Lung (tissue), 11 donors: ENCODE measurements at regions not wholly inside any gene's neighbourhood (a gene's known extent, or its start where the extent isn't known, plus 50 kb on each side); places are given as distances from the start of the nearest gene placed in this dataset.

ENCODE experiments used
- ATAC-seq: fragments of 200-7000 bp; cut with Tn5 transposase; one replicate; pipeline ENCODE4 v1.9.1; 2020; ENCODE audit warnings: moderate number of reproducible peaks; ENCODE audit not compliant: insufficient read depth, low FRiP score
- DNase-seq, 3 donors: peaks; one replicate each; pipeline ENCODE4 v3.0.0-alpha.2; 2013 to 2017
- H3K27ac ChIP-seq, 2 donors: one replicate each; pipeline ENCODE4 v1.5.1; 2013; ENCODE audit warnings: mild to moderate bottlenecking in 2 of 2, moderate library complexity in 2 of 2, control low read depth in 1 of 2, inconsistent platforms in 1 of 2, low read depth in 1 of 2, low read length in 1 of 2
- H3K27me3 ChIP-seq, 3 donors: one replicate each; pipeline ENCODE4 v1.5.1; 2013; ENCODE audit warnings: low read length in 2 of 3; ENCODE audit not compliant: control insufficient read depth in 3 of 3, insufficient read depth in 3 of 3
- H3K36me3 ChIP-seq, 4 donors: one replicate each; pipeline ENCODE4 v1.5.1; 2013; ENCODE audit warnings: low read length in 4 of 4, mild to moderate bottlenecking in 1 of 4, moderate library complexity in 1 of 4; ENCODE audit not compliant: control insufficient read depth in 4 of 4, insufficient read depth in 4 of 4
- H3K4me1 ChIP-seq, 5 donors: one replicate each; pipeline ENCODE4 v1.5.1; 2013; ENCODE audit warnings: low read length in 5 of 5, mild to moderate bottlenecking in 2 of 5, moderate library complexity in 1 of 5; ENCODE audit not compliant: control insufficient read depth in 5 of 5, insufficient read depth in 5 of 5
- H3K4me3 ChIP-seq: one replicate; pipeline ENCODE4 v1.5.1; 2013; ENCODE audit warnings: mild to moderate bottlenecking, control low read depth, moderate library complexity
- H3K9ac ChIP-seq, 2 donors: one replicate each; pipeline ENCODE4 v1.5.1; 2013; ENCODE audit warnings: low read length in 2 of 2, control low read depth in 1 of 2; ENCODE audit not compliant: insufficient read depth in 1 of 2
- H3K9me3 ChIP-seq, 4 donors: one replicate each; pipeline ENCODE4 v1.5.1; 2013; ENCODE audit warnings: low read length in 3 of 4, mild to moderate bottlenecking in 1 of 4, moderate library complexity in 1 of 4; ENCODE audit not compliant: control insufficient read depth in 4 of 4, insufficient read depth in 3 of 4
- CTCF ChIP-seq: IDR thresholded peaks from 2 replicates; pipeline ENCODE4 v1.5.1; 2012; ENCODE audit warnings: mild to moderate bottlenecking; ENCODE audit errors: control extremely low read depth, extremely low read depth
- WGBS, 2 donors: extraction: QIAGEN DNeasy Blood & Tissue Kit; methylation state at CpG; one replicate each; pipeline ENCODE4 v1.1.7; 2013; 5-methylcytosine and 5-hydroxymethylcytosine counted together
- donor health status: control.
- donor health status: control.
- donor health status: Bipolar disorder and iron deficiency.
- donor health status: healthy.
- donor health status: DM: yes; HTN: yes; CAD: no.

- Histone ChIP-seq H3K9me3 (peaks cover 0 to 7% (median 4%) of the 10 kb centered on the region in 4 donors), H3K4me3 (no peak overlapping the region), H3K4me1 (no peaks in the 10 kb centered on the region), H3K27ac (no peak overlapping the region), H3K36me3 (no peaks in the 10 kb centered on the region), H3K27me3 (no peaks in the 10 kb centered on the region), H3K9ac (no peak overlapping the region)
- 29 to 65% methylated on average over 12 of the region's 12 CpGs for WGBS, 2 donors
- DNase-seq, result no peak
- TF ChIP-seq CTCF, result no peak
- no peak for ATAC-seq
Measured at GRCh38 chr17:77295241-77295853, 154.6 kb downstream of the SEC14L1 start.

- ATAC-seq (no peak), DNase-seq (no peak)
- H3K4me1 ChIP-seq, result no peaks in the 10 kb centered on the region
- no peaks in the 10 kb centered on the region for H3K36me3 ChIP-seq
- H3K9me3 ChIP-seq, result peaks cover 0 to 7% (median 4%) of the 10 kb centered on the region in 4 donors
- H3K27ac ChIP-seq, result no peak overlapping the region
- no peak overlapping the region for H3K4me3 ChIP-seq
- no peaks in the 10 kb centered on the region for H3K27me3 ChIP-seq
- WGBS, 2 donors, result 98% methylated on average over 6 of the region's 6 CpGs
- H3K9ac ChIP-seq, result no peak overlapping the region
- TF ChIP-seq CTCF, result no peak
Measured at GRCh38 chr17:77296769-77297409, 156.1 kb downstream of the SEC14L1 start.

DNA sequence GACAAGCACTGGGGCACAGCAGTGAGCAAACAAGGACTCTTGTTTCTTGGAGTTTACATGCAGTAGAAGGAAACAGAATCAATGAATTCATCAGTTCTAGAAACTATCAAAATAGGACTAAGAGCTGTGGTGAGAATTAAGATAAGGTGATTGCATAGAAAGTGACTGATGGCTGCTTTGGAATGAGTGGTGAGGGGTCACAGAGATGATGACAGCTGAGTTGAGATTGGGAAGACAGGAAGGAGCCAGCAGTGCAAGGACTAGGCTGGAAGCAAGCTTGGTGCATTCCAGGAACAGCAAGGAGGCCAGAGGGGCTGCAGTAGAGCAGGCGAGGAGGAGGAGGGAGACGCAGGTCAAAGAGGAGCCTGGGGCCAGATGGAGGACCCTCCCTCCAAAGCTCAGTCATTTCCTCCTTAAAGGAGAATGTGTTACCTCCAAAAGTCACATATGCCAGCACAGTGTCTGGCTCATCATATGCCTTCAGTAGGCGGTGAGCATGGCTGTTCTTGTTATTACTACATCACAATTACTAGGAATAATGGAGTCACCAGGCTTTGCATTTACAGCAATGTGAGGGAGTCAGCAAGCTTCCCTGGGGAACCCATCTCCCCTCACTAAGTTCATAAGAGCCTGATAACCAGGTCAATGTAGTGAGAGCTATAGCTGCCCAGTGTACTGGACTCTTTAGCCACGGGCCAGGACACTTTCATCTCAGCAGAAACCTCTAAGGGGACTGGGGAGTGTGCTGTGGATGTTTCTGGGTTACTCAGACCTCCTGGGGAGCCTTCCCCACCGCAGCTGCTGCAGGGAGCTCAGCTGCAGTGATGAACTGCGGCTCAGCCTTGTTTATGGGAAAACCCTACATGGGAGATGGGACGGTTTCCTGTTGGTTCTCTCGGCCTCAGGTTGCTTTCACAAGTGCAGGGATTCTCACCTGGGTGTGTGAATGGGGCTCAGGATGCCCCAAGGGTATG is 157.2 kb downstream of the SEC14L1 start:
- DNase-seq, result no peak
- Histone ChIP-seq H3K4me3 (no peak overlapping the region), H3K27me3 (no peaks in the 10 kb centered on the region), H3K4me1 (no peaks in the 10 kb centered on the region), H3K9me3 (peaks cover 0 to 7% (median 4%) of the 10 kb centered on the region in 4 donors), H3K36me3 (no peaks in the 10 kb centered on the region), H3K9ac (no peak overlapping the region), H3K27ac (no peak overlapping the region)
- ATAC-seq, result no peak
- WGBS, 2 donors, result 93 to 94% methylated on average over 8 of the region's 8 CpGs
- TF ChIP-seq CTCF, result no peak
